Fibroblast of the aortic adventitia (primary cell): ENCODE measurements at regions not wholly inside any gene's neighbourhood (a gene's known extent, or its start where the extent isn't known, plus 50 kb on each side); places are given as distances from the start of the nearest gene placed in this dataset.

Source experiments
- DNase-seq: peaks from one replicate; pipeline ENCODE4 v3.0.0-alpha.2; 2010; ENCODE audit warnings: low read depth
- H3K4me3 ChIP-seq: 2 replicates; pipeline ENCODE4 v1.5.1; 2011; ENCODE audit warnings: low read depth, mild to moderate bottlenecking, control low read depth, low read length, moderate library complexity
- CTCF ChIP-seq: IDR thresholded peaks from 2 replicates; pipeline ENCODE4 v1.5.1; 2011; ENCODE audit warnings: mild to moderate bottlenecking, low read length, control low read depth, inconsistent platforms; ENCODE audit not compliant: insufficient read depth

GRCh38 chr15:67003586-67003985 lies 61.8 kb upstream of the SMAD3 start:
- H3K4me3 ChIP-seq: no peak overlapping the region
- no peak for TF ChIP-seq CTCF
- no peak for DNase-seq

- no peak for TF ChIP-seq CTCF
- no peak for DNase-seq
- H3K4me3 ChIP-seq: no peak overlapping the region
Observed at GRCh38 chr15:67004142-67004541, 61.3 kb upstream of the SMAD3 start.

GRCh38 chr15:67005294-67005996 lies 60.0 kb upstream of the SMAD3 start:
- no peak for DNase-seq
- no peak for TF ChIP-seq CTCF
- H3K4me3 ChIP-seq: no peak overlapping the region

GRCh38 chr15:67006083-67007065 lies 59.0 kb upstream of the SMAD3 start:
- no peak for TF ChIP-seq CTCF
- H3K4me3 ChIP-seq: no peak overlapping the region
- DNase-seq: no peak

GRCh38 chr15:67009576-67010569 lies 55.5 kb upstream of the SMAD3 start:
- no peak for TF ChIP-seq CTCF
- H3K4me3 ChIP-seq: no peak overlapping the region
- DNase-seq: no peak
